ENCODE measurements at regions not wholly inside any gene's neighbourhood (a gene's known extent, or its start where the extent isn't known, plus 50 kb on each side); places are given as distances from the start of the nearest gene placed in this dataset.

- TF ChIP-seq TAF1 (IDR thresholded peaks at IDR 0.05; ENCODE audit: low read depth, low read length): no peak
- TF ChIP-seq POLR2AphosphoS5 (IDR thresholded peaks at IDR 0.05; ENCODE audit: low read depth, low read length): no peak
- TF ChIP-seq PAX5 (IDR thresholded peaks at IDR 0.05; ENCODE audit: insufficient read depth, low read length, severe bottlenecking): no peak
- no peak for TF ChIP-seq SPI1 (IDR thresholded peaks at IDR 0.05; ENCODE audit: low read depth, low read length)
- no peak for TF ChIP-seq POU2F2 (IDR thresholded peaks at IDR 0.05; ENCODE audit: low read depth, low read length)
- TF ChIP-seq POLR2A (IDR thresholded peaks at IDR 0.05; ENCODE audit: low read depth, low read length): no peak
- DNase-seq (ENCODE audit: insufficient read length, low spot score) (no peak), FAIRE-seq (no peak)
Observed at GRCh38 chr7:156474241-156474743, 166.3 kb upstream of the RNF32 start.

GRCh38 chr7:156473476-156474240 lies 166.9 kb upstream of the RNF32 start:
- DNase-seq (ENCODE audit: insufficient read length, low spot score): peak; percentile 46
- no peak for TF ChIP-seq SPI1 (IDR thresholded peaks at IDR 0.05; ENCODE audit: low read depth, low read length)
- TF ChIP-seq POU2F2 (IDR thresholded peaks at IDR 0.05; ENCODE audit: low read depth, low read length): no peak
- TF ChIP-seq PAX5 (IDR thresholded peaks at IDR 0.05; ENCODE audit: insufficient read depth, low read length, severe bottlenecking): no peak
- no peak for TF ChIP-seq POLR2AphosphoS5 (IDR thresholded peaks at IDR 0.05; ENCODE audit: low read depth, low read length)
- TF ChIP-seq TAF1 (IDR thresholded peaks at IDR 0.05; ENCODE audit: low read depth, low read length): no peak
- TF ChIP-seq POLR2A (IDR thresholded peaks at IDR 0.05; ENCODE audit: low read depth, low read length): no peak
- no peak for FAIRE-seq

- no peak for FAIRE-seq
- DNase-seq (ENCODE audit: insufficient read length, low spot score): no peak
Observed at GRCh38 chr7:156472267-156472666, 168.3 kb upstream of the RNF32 start.

GRCh38 chr7:156470399-156471320 lies 169.9 kb upstream of the RNF32 start:
- TF ChIP-seq POU2F2 (IDR thresholded peaks at IDR 0.05; ENCODE audit: low read depth, low read length): no peak
- TF ChIP-seq PAX5 (IDR thresholded peaks at IDR 0.05; ENCODE audit: insufficient read depth, low read length, severe bottlenecking): no peak
- TF ChIP-seq POLR2AphosphoS5 (IDR thresholded peaks at IDR 0.05; ENCODE audit: low read depth, low read length): no peak
- TF ChIP-seq POLR2A (IDR thresholded peaks at IDR 0.05; ENCODE audit: low read depth, low read length): no peak
- TF ChIP-seq SPI1 (IDR thresholded peaks at IDR 0.05; ENCODE audit: low read depth, low read length): no peak
- no peak for TF ChIP-seq TAF1 (IDR thresholded peaks at IDR 0.05; ENCODE audit: low read depth, low read length)
- FAIRE-seq: no peak
- no peak for DNase-seq (ENCODE audit: insufficient read length, low spot score)

More at GRCh38 chr7:156472267-156472666, 168.3 kb upstream of the RNF32 start:
- TF ChIP-seq SPI1 (IDR thresholded peaks at IDR 0.05; ENCODE audit: low read depth, low read length): no peak
- TF ChIP-seq PAX5 (IDR thresholded peaks at IDR 0.05; ENCODE audit: insufficient read depth, low read length, severe bottlenecking): no peak
- TF ChIP-seq POLR2A (IDR thresholded peaks at IDR 0.05; ENCODE audit: low read depth, low read length): no peak
- no peak for TF ChIP-seq TAF1 (IDR thresholded peaks at IDR 0.05; ENCODE audit: low read depth, low read length)

GRCh38 chr7:156466955-156467625 lies 173.5 kb upstream of the RNF32 start:
- no peak for FAIRE-seq

GRCh38 chr7:156466272-156466671 lies 174.3 kb upstream of the RNF32 start:
- no peak for TF ChIP-seq PAX5 (IDR thresholded peaks at IDR 0.05; ENCODE audit: insufficient read depth, low read length, severe bottlenecking)
- TF ChIP-seq POU2F2 (IDR thresholded peaks at IDR 0.05; ENCODE audit: low read depth, low read length): no peak
- TF ChIP-seq POLR2AphosphoS5 (IDR thresholded peaks at IDR 0.05; ENCODE audit: low read depth, low read length): no peak
- no peak for TF ChIP-seq POLR2A (IDR thresholded peaks at IDR 0.05; ENCODE audit: low read depth, low read length)
- TF ChIP-seq TAF1 (IDR thresholded peaks at IDR 0.05; ENCODE audit: low read depth, low read length): no peak
- no peak for TF ChIP-seq SPI1 (IDR thresholded peaks at IDR 0.05; ENCODE audit: low read depth, low read length)
- DNase-seq (ENCODE audit: insufficient read length, low spot score): no peak
- FAIRE-seq: no peak

More at GRCh38 chr7:156466955-156467625, 173.5 kb upstream of the RNF32 start:
- TF ChIP-seq POU2F2 (IDR thresholded peaks at IDR 0.05; ENCODE audit: low read depth, low read length) (no peak), POLR2A (IDR thresholded peaks at IDR 0.05; ENCODE audit: low read depth, low read length) (no peak), POLR2AphosphoS5 (IDR thresholded peaks at IDR 0.05; ENCODE audit: low read depth, low read length) (no peak), PAX5 (IDR thresholded peaks at IDR 0.05; ENCODE audit: insufficient read depth, low read length, severe bottlenecking) (no peak), TAF1 (IDR thresholded peaks at IDR 0.05; ENCODE audit: low read depth, low read length) (no peak), SPI1 (IDR thresholded peaks at IDR 0.05; ENCODE audit: low read depth, low read length) (no peak)
- DNase-seq (ENCODE audit: insufficient read length, low spot score): no peak

- no peak for DNase-seq (ENCODE audit: insufficient read length, low spot score)
- FAIRE-seq: no peak
- TF ChIP-seq TAF1 (IDR thresholded peaks at IDR 0.05; ENCODE audit: low read depth, low read length) (no peak), POLR2A (IDR thresholded peaks at IDR 0.05; ENCODE audit: low read depth, low read length) (no peak), POLR2AphosphoS5 (IDR thresholded peaks at IDR 0.05; ENCODE audit: low read depth, low read length) (no peak), SPI1 (IDR thresholded peaks at IDR 0.05; ENCODE audit: low read depth, low read length) (no peak), POU2F2 (IDR thresholded peaks at IDR 0.05; ENCODE audit: low read depth, low read length) (no peak), PAX5 (IDR thresholded peaks at IDR 0.05; ENCODE audit: insufficient read depth, low read length, severe bottlenecking) (no peak)
Observed at GRCh38 chr7:156465186-156465585, 175.4 kb upstream of the RNF32 start.

GRCh38 chr7:156464339-156464738 lies 176.2 kb upstream of the RNF32 start:
- FAIRE-seq (no peak), DNase-seq (ENCODE audit: insufficient read length, low spot score) (no peak)
- TF ChIP-seq POLR2AphosphoS5 (IDR thresholded peaks at IDR 0.05; ENCODE audit: low read depth, low read length): no peak
- TF ChIP-seq PAX5 (IDR thresholded peaks at IDR 0.05; ENCODE audit: insufficient read depth, low read length, severe bottlenecking): no peak

GRCh38 chr7:156463280-156463679 lies 177.3 kb upstream of the RNF32 start:
- DNase-seq (ENCODE audit: insufficient read length, low spot score): no peak
- no peak for TF ChIP-seq SPI1 (IDR thresholded peaks at IDR 0.05; ENCODE audit: low read depth, low read length)
- TF ChIP-seq POU2F2 (IDR thresholded peaks at IDR 0.05; ENCODE audit: low read depth, low read length): no peak
- no peak for TF ChIP-seq POLR2AphosphoS5 (IDR thresholded peaks at IDR 0.05; ENCODE audit: low read depth, low read length)
- TF ChIP-seq TAF1 (IDR thresholded peaks at IDR 0.05; ENCODE audit: low read depth, low read length): no peak
- TF ChIP-seq PAX5 (IDR thresholded peaks at IDR 0.05; ENCODE audit: insufficient read depth, low read length, severe bottlenecking): no peak
- no peak for TF ChIP-seq POLR2A (IDR thresholded peaks at IDR 0.05; ENCODE audit: low read depth, low read length)
- FAIRE-seq: no peak
